CD14-positive monocyte (primary cell): ENCODE measurements at regions not wholly inside any gene's neighbourhood (a gene's known extent, or its start where the extent isn't known, plus 50 kb on each side); places are given as distances from the start of the nearest gene placed in this dataset.
A peak's percentile ranks its signal among the peaks of the same experiment; 100 is the strongest.

Experiments used
- DNase-seq, 3 donors: peaks; one replicate each; pipeline ENCODE4 v3.0.0-alpha.2; 2011 to 2022
- H2AFZ ChIP-seq: 2 replicates; pipeline ENCODE4 v1.6.0; 2012; ENCODE audit warnings: mild to moderate bottlenecking, low read depth, low read length, inconsistent platforms; ENCODE audit not compliant: insufficient read depth, poor library complexity, severe bottlenecking
- H3K27ac ChIP-seq, 2 donors: 1 replicate in 1 of 2; 2 replicates in 1 of 2; pipeline ENCODE4 v1.5.1; 2012 to 2013; ENCODE audit warnings: low read length in 2 of 2, control low read depth in 1 of 2, inconsistent platforms in 1 of 2, low read depth in 1 of 2, mild to moderate bottlenecking in 1 of 2
- H3K27me3 ChIP-seq, 2 donors: one replicate each; pipeline versions ENCODE4 v1.6.0 to v1.6.1; 2011 to 2013; ENCODE audit warnings: low read length in 2 of 2; ENCODE audit not compliant: control insufficient read depth in 2 of 2, insufficient read depth in 2 of 2
- H3K36me3 ChIP-seq, 2 donors: replicated peaks in 1 of 2; 1 replicate in 1 of 2; 2 replicates in 1 of 2; pipeline versions ENCODE4 v1.5.1 to v1.6.1; 2012 to 2013; ENCODE audit warnings: low read length in 2 of 2, control low read depth in 1 of 2, inconsistent platforms in 1 of 2, mild to moderate bottlenecking in 1 of 2; ENCODE audit not compliant: insufficient read depth in 2 of 2, control insufficient read depth in 1 of 2
- H3K4me1 ChIP-seq, 2 donors: 1 replicate in 1 of 2; 2 replicates in 1 of 2; pipeline versions ENCODE4 v1.5.1 to v1.6.1; 2012 to 2013; ENCODE audit warnings: low read length in 2 of 2, control low read depth in 1 of 2, inconsistent platforms in 1 of 2, mild to moderate bottlenecking in 1 of 2, moderate library complexity in 1 of 2; ENCODE audit not compliant: insufficient read depth in 2 of 2, control insufficient read depth in 1 of 2
- H3K4me2 ChIP-seq: replicated peaks from 2 replicates; pipeline ENCODE3; 2012; ENCODE audit warnings: low read length, moderate library complexity, mild to moderate bottlenecking; ENCODE audit not compliant: poor library complexity, severe bottlenecking; ENCODE audit errors: extremely low read depth
- H3K4me3 ChIP-seq, 3 experiments: fragments of 200-600 bp in 1 of 3; sonication (generic) in 1 of 3; replicated peaks in 1 of 3; 1 replicate in 2 of 3; 2 replicates in 1 of 3; pipeline ENCODE4 v1.5.1; 2011 to 2013; ENCODE audit warnings: low read length in 3 of 3, mild to moderate bottlenecking in 3 of 3, control low read depth in 2 of 3, low read depth in 2 of 3, inconsistent platforms in 1 of 3, moderate library complexity in 1 of 3
- H3K79me2 ChIP-seq: 2 replicates; pipeline ENCODE4 v1.6.0; 2012; ENCODE audit warnings: mild to moderate bottlenecking, control low read depth, inconsistent platforms, low read length, moderate library complexity; ENCODE audit not compliant: insufficient read depth
- H3K9ac ChIP-seq: 2 replicates; pipeline ENCODE4 v1.6.0; 2017; ENCODE audit warnings: low read length, mild to moderate bottlenecking; ENCODE audit not compliant: insufficient read depth, poor library complexity, severe bottlenecking
- H3K9me3 ChIP-seq, 2 donors: replicated peaks in 1 of 2; 1 replicate in 1 of 2; 2 replicates in 1 of 2; pipeline versions ENCODE4 v1.5.1 to v1.6.1; 2012 to 2013; ENCODE audit warnings: low read length in 2 of 2, control low read depth in 1 of 2; ENCODE audit not compliant: control insufficient read depth in 1 of 2, insufficient read depth in 1 of 2
- H4K20me1 ChIP-seq: 2 replicates; pipeline ENCODE4 v1.6.0; 2012; ENCODE audit warnings: mild to moderate bottlenecking, low read length, control low read depth, moderate library complexity; ENCODE audit not compliant: insufficient read depth
- H3K27ac Mint-ChIP-seq, 7 donors: one replicate each; pipeline ENCODE4 v1.8.0; 2020; ENCODE audit warnings: mild to moderate bottlenecking in 7 of 7, mixed read lengths in 7 of 7, moderate library complexity in 6 of 7, inconsistent platforms in 2 of 7
- H3K27me3 Mint-ChIP-seq, 3 donors: one replicate each; pipeline ENCODE4 v1.8.0; 2021 to 2022; ENCODE audit warnings: low read depth in 3 of 3, mild to moderate bottlenecking in 3 of 3, mixed read lengths in 3 of 3, moderate library complexity in 3 of 3, inconsistent platforms in 1 of 3
- H3K36me3 Mint-ChIP-seq, 2 donors: one replicate each; pipeline ENCODE4 v1.8.0; 2020; ENCODE audit warnings: mixed read lengths in 2 of 2, inconsistent platforms in 1 of 2, mild to moderate bottlenecking in 1 of 2
- H3K4me1 Mint-ChIP-seq: one replicate; pipeline ENCODE4 v1.8.0; 2020; ENCODE audit warnings: mild to moderate bottlenecking, mixed read lengths
- H3K4me3 Mint-ChIP-seq, 2 donors: one replicate each; pipeline ENCODE4 v1.8.0; 2020; ENCODE audit warnings: mild to moderate bottlenecking in 2 of 2, mixed read lengths in 2 of 2, moderate library complexity in 1 of 2
- H3K9me3 Mint-ChIP-seq, 7 donors: one replicate each; pipeline ENCODE4 v1.8.0; 2020 to 2022; ENCODE audit warnings: mixed read lengths in 7 of 7, mild to moderate bottlenecking in 6 of 7, moderate library complexity in 6 of 7, inconsistent platforms in 2 of 7
- CTCF ChIP-seq: fragments of 200-600 bp; IDR thresholded peaks from one replicate; pipeline ENCODE4 v1.8.0; 2022; ENCODE audit warnings: antibody characterized with exemption, mild to moderate bottlenecking
- WGBS: methylation state at CpG from one replicate; pipeline ENCODE4 v1.1.5; 2013; ENCODE audit warnings: missing lambda C conversion rate; ENCODE audit not compliant: insufficient coverage; 5-methylcytosine and 5-hydroxymethylcytosine counted together
- intact Hi-C, 2 donors: fragments of 100-400 bp; cut with micrococcal nuclease; formaldehyde crosslinking; loops; one replicate each; pipeline versions ENCODE4 v1.15.0 to v1.15.1; 2023

- no peaks in the 10 kb centered on the region for H3K36me3 ChIP-seq
- WGBS: 100% methylated on average over 2 of the region's 2 CpGs
- peaks cover 0 to 6% (median 2%) of the 10 kb centered on the region in 3 donors for H3K27me3 Mint-ChIP-seq
- no peak overlapping the region for H2AFZ ChIP-seq
- no peak overlapping the region for H3K27ac ChIP-seq
- no peaks in the 10 kb centered on the region for H3K36me3 Mint-ChIP-seq
- peaks cover 0 to 5% (median 1%) of the 10 kb centered on the region in 7 donors for H3K9me3 Mint-ChIP-seq
- no peak overlapping the region for H3K4me3 Mint-ChIP-seq
- no peak for TF ChIP-seq CTCF
- H3K79me2 ChIP-seq: no peaks in the 10 kb centered on the region
- no peak overlapping the region for H3K4me2 ChIP-seq
- H3K4me1 ChIP-seq: no peaks in the 10 kb centered on the region
- H3K27ac Mint-ChIP-seq: no peak overlapping the region
- H3K27me3 ChIP-seq: no peaks in the 10 kb centered on the region
- no peaks in the 10 kb centered on the region for H4K20me1 ChIP-seq
- intact Hi-C loops: no loop called here
- no peaks in the 10 kb centered on the region for H3K4me1 Mint-ChIP-seq
- no peak overlapping the region for H3K9ac ChIP-seq
- no peak for DNase-seq
- H3K4me3 ChIP-seq: no peak overlapping the region
- H3K9me3 ChIP-seq: no peaks in the 10 kb centered on the region
These were observed 227.2 kb upstream of the SETBP1 start for GRCh38 chr18:44453505-44453904.

GRCh38 chr18:44458777-44459176 lies 221.9 kb upstream of the SETBP1 start:
- intact Hi-C loops: no loop called here
- no peak for DNase-seq
- no peaks in the 10 kb centered on the region for H3K36me3 Mint-ChIP-seq
- no peaks in the 10 kb centered on the region for H3K4me1 Mint-ChIP-seq
- Histone ChIP-seq H3K9me3 (no peaks in the 10 kb centered on the region), H3K27me3 (no peaks in the 10 kb centered on the region), H3K79me2 (no peaks in the 10 kb centered on the region), H3K4me2 (no peak overlapping the region), H2AFZ (no peak overlapping the region), H3K27ac (no peak overlapping the region), H3K36me3 (no peaks in the 10 kb centered on the region), H3K4me1 (no peaks in the 10 kb centered on the region), H3K9ac (no peak overlapping the region), H3K4me3 (no peak overlapping the region), H4K20me1 (no peaks in the 10 kb centered on the region)
- peak overlapping the region in 1 of 7 donors; percentile 0 for H3K27ac Mint-ChIP-seq
- peaks cover 0 to 4% (median 0%) of the 10 kb centered on the region in 7 donors for H3K9me3 Mint-ChIP-seq
- H3K4me3 Mint-ChIP-seq: no peak overlapping the region
- no peak for TF ChIP-seq CTCF
- H3K27me3 Mint-ChIP-seq: peaks cover 0 to 4% (median 0%) of the 10 kb centered on the region in 3 donors
- WGBS: 83% methylated on average over 1 of the region's 2 CpGs
